HepG2 (cell line): ENCODE measurements at regions not wholly inside any gene's neighbourhood (a gene's known extent, or its start where the extent isn't known, plus 50 kb on each side); places are given as distances from the start of the nearest gene placed in this dataset.

ENCODE experiments used
- ATAC-seq: fragments of 200-7000 bp; cut with Tn5 transposase; 3 replicates; pipeline ENCODE4 v1.9.1; 2020; ENCODE audit warnings: mild to moderate bottlenecking, moderate library complexity
- BruUV-seq: library from RNA; stranded (reverse); fragments of 400-500 nt; replicated peaks from 2 replicates; lab custom pipeline; 2021; lab: Mats Ljungman, UMichigan
- CTCF ChIA-PET: fragments of 300-600 bp; formaldehyde crosslinking; extraction: SDS; loops from one replicate; lab custom pipeline; 2021; ENCODE audit warnings: low total read pairs, inconsistent platforms, low intra/inter-chr PET ratio; lab: Yijun Ruan, JAX
- POLR2A ChIA-PET: fragments of 350-600 bp; sonication (Branson Sonifier 250); formaldehyde crosslinking; loops from one replicate; lab custom pipeline; 2020; ENCODE audit warnings: antibody characterized with exemption, inconsistent platforms; lab: Yijun Ruan, JAX
- DNase-seq: peaks from one replicate; pipeline ENCODE4 v3.0.0-alpha.2; 2015; ENCODE audit warnings: low spot score
- FAIRE-seq: peaks from 3 replicates; lab custom pipeline; 2011; peaks lifted over from hg19 to GRCh38; lab: Jason Lieb, UNC
- H2AFZ ChIP-seq: one replicate; pipeline ENCODE4 v1.6.1; 2011; ENCODE audit warnings: low read length, inconsistent platforms
- H3K27ac ChIP-seq: fragments of 300-600 bp; 3 replicates; pipeline ENCODE4 v1.8.0; 2011; ENCODE audit warnings: mixed run types, mild to moderate bottlenecking, mixed read lengths, low read length, inconsistent platforms; ENCODE audit not compliant: insufficient read depth; ENCODE audit errors: extremely low read length
- H3K27me3 ChIP-seq, 2 experiments: fragments of 200-600 bp in 1 of 2; 2 replicates in 1 of 2; 3 replicates in 1 of 2; pipeline versions ENCODE4 v1.6.0 to v1.8.0; 2011; ENCODE audit warnings: low read length in 2 of 2, mild to moderate bottlenecking in 2 of 2, moderate library complexity in 2 of 2, inconsistent platforms in 1 of 2; ENCODE audit not compliant: insufficient read depth in 2 of 2, control insufficient read depth in 1 of 2
- H3K36me3 ChIP-seq, 2 experiments: fragments of 200-600 bp in 1 of 2; replicated peaks in 1 of 2; 2 replicates in 1 of 2; 3 replicates in 1 of 2; pipeline versions ENCODE4 v1.5.1 to v1.8.0; 2011; ENCODE audit warnings: low read length in 2 of 2, inconsistent platforms in 1 of 2; ENCODE audit not compliant: insufficient read depth in 2 of 2, control insufficient read depth in 1 of 2
- H3K4me1 ChIP-seq: 2 replicates; pipeline ENCODE4 v1.5.1; 2012; ENCODE audit warnings: low read length, inconsistent platforms; ENCODE audit not compliant: insufficient read depth
- H3K4me2 ChIP-seq: 2 replicates; pipeline ENCODE4 v1.6.0; 2011; ENCODE audit warnings: low read depth, low read length, inconsistent platforms
- H3K4me3 ChIP-seq, 3 experiments: fragments of 200-600 bp in 1 of 3; sonication (generic), shearing (Covaris generic) in 1 of 3; replicated peaks in 1 of 3; 2 replicates each; pipeline ENCODE4 v1.5.1; 2011 to 2016; ENCODE audit warnings: low read length in 3 of 3, inconsistent platforms in 2 of 3, low read depth in 2 of 3, mild to moderate bottlenecking in 2 of 3, control low read depth in 1 of 3, mixed read lengths in 1 of 3; ENCODE audit not compliant: insufficient read depth in 1 of 3
- H3K79me2 ChIP-seq: one replicate; pipeline ENCODE4 v1.6.1; 2011; ENCODE audit warnings: low read length, inconsistent platforms; ENCODE audit not compliant: insufficient read depth
- H3K9ac ChIP-seq: 2 replicates; pipeline ENCODE4 v1.6.0; 2011; ENCODE audit warnings: mild to moderate bottlenecking, low read depth, low read length, inconsistent platforms; ENCODE audit not compliant: insufficient read depth
- H3K9me3 ChIP-seq: 2 replicates; pipeline ENCODE4 v1.5.1; 2012; ENCODE audit warnings: mild to moderate bottlenecking, low read length
- H4K20me1 ChIP-seq: 2 replicates; pipeline ENCODE4 v1.6.0; 2011; ENCODE audit warnings: inconsistent platforms, mild to moderate bottlenecking, low read length, moderate library complexity; ENCODE audit not compliant: insufficient read depth
- PLSCR1 ChIP-seq: sonication (generic); formaldehyde crosslinking; IDR thresholded peaks from 2 replicates; pipeline ENCODE4 v1.5.0; 2020; ENCODE audit warnings: missing genetic modification reagents, mild to moderate bottlenecking, borderline replicate concordance
- RBFOX2 ChIP-seq: fragments of 200-400 bp; formaldehyde crosslinking; IDR thresholded peaks from 2 replicates; pipeline ENCODE4 v1.6.1; 2017; ENCODE audit warnings: low read depth, mild to moderate bottlenecking, low read length
- SMAD9 ChIP-seq: sonication (generic); formaldehyde crosslinking; IDR thresholded peaks from 2 replicates; pipeline ENCODE4 v1.5.1; 2020; ENCODE audit warnings: mild to moderate bottlenecking, missing genetic modification reagents
- SMARCC2 ChIP-seq: fragments of 450-650 bp; IDR thresholded peaks from 2 replicates; pipeline ENCODE4 v1.6.1; 2017; ENCODE audit warnings: antibody characterized with exemption, mild to moderate bottlenecking
- TGIF2 ChIP-seq: IDR thresholded peaks from 2 replicates; pipeline ENCODE4 v1.6.1; 2016; ENCODE audit warnings: control low read depth, missing compliant biosample characterization
- TSC22D2 ChIP-seq: sonication (generic); formaldehyde crosslinking; IDR thresholded peaks from 2 replicates; pipeline ENCODE4 v1.5.1; 2020; ENCODE audit warnings: missing genetic modification reagents, mild to moderate bottlenecking, borderline replicate concordance
- ZNF263 ChIP-seq: sonication (generic); formaldehyde crosslinking; IDR thresholded peaks from 2 replicates; pipeline ENCODE4 v1.4.0; 2020; ENCODE audit warnings: missing genetic modification reagents
- ZNF337 ChIP-seq: sonication (generic); formaldehyde crosslinking; IDR thresholded peaks from 2 replicates; pipeline ENCODE4 v1.5.1; 2020; ENCODE audit warnings: missing genetic modification reagents, low read depth, mild to moderate bottlenecking, borderline replicate concordance
- ZNF44 ChIP-seq: sonication (generic); formaldehyde crosslinking; IDR thresholded peaks from 2 replicates; pipeline ENCODE4 v1.5.1; 2020; ENCODE audit warnings: mild to moderate bottlenecking, missing genetic modification reagents
- ZNF7 ChIP-seq: IDR thresholded peaks from 2 replicates; pipeline ENCODE4 v1.6.1; 2016; ENCODE audit warnings: missing biosample characterization, missing genetic modification reagents
- ZNF713 ChIP-seq: sonication (generic); formaldehyde crosslinking; IDR thresholded peaks from 2 replicates; pipeline ENCODE4 v1.4.0; 2020; ENCODE audit warnings: mild to moderate bottlenecking, missing genetic modification reagents
- ZNF841 ChIP-seq: sonication (generic); formaldehyde crosslinking; IDR thresholded peaks from 2 replicates; pipeline ENCODE4 v1.8.1; 2023; ENCODE audit warnings: missing genetic modification reagents, borderline replicate concordance
- WGBS: methylation state at CpG from one replicate; pipeline ENCODE4 v1.1.6; 2017; ENCODE audit warnings: low lambda C conversion rate; 5-methylcytosine and 5-hydroxymethylcytosine counted together
- in situ Hi-C: cut with HindIII; loops from 2 replicates; pipeline ENCODE4 v1.10.0; 2017; ENCODE audit warnings: low pct_unique_long_range_greater_than_20kb; ENCODE audit not compliant: extremely low pct_ligation_motif_present
- intact Hi-C: fragments of 100-400 bp; cut with micrococcal nuclease; formaldehyde crosslinking; loops from one replicate; pipeline ENCODE4 v1.10.0; 2022; ENCODE audit not compliant: unreplicated experiment
- TF ChIP-seq, protein P1 (sequence below): sonication (generic); formaldehyde crosslinking; IDR thresholded peaks from 2 replicates; pipeline ENCODE4 v1.5.0; 2020; ENCODE audit warnings: mild to moderate bottlenecking, missing genetic modification reagents, borderline replicate concordance
- TF ChIP-seq, protein P2 (sequence below), 2 experiments: sonication (generic) in 1 of 2; formaldehyde crosslinking in 1 of 2; IDR thresholded peaks; 2 replicates each; pipeline versions ENCODE4 v1.4.0 to v1.6.1; 2018 to 2020; ENCODE audit warnings: missing genetic modification reagents in 2 of 2, borderline replicate concordance in 1 of 2, low read depth in 1 of 2, mild to moderate bottlenecking in 1 of 2, missing biosample characterization in 1 of 2
- TF ChIP-seq, protein P3 (sequence below): sonication (generic); formaldehyde crosslinking; IDR thresholded peaks from 2 replicates; pipeline ENCODE4 v1.5.1; 2020; ENCODE audit warnings: missing genetic modification reagents, mild to moderate bottlenecking, borderline replicate concordance

DNA sequence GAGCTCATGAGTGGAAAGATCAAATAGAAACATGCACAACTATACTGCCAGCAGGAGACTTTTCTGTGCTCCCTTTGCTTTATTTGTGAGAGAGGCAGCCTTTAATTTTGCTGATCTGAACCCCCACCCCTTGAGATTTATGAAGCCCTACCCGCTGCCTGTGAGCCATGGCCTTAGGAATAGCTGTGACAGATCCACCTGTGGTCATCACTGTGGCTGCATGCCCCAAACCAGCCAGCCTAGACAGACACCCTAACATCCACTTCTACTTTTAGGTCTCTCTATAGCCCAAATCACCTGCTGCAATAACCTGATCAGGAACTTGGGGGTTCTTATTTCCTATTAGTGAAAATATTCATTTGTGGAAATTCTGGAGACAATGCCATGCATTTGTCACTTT lies 196.2 kb downstream of the C1orf94 start:
- FAIRE-seq (no peak), ATAC-seq (no peak), DNase-seq (no peak)
- H4K20me1 ChIP-seq, result no peaks in the 10 kb centered on the region
- POLR2A ChIA-PET, result no interaction called here
- H3K79me2 ChIP-seq, result no peaks in the 10 kb centered on the region
- CTCF ChIA-PET, result no interaction called here
- H3K36me3 ChIP-seq, result no peaks in the 10 kb centered on the region
- H2AFZ ChIP-seq, result no peak overlapping the region
- WGBS, result 0% methylated on average over 1 of the region's 1 CpG
- no TSS peak for BruUV-seq
- H3K4me2 ChIP-seq, result no peak overlapping the region
- H3K27ac ChIP-seq, result no peak overlapping the region
- TF ChIP-seq SMAD9 (CRISPR knock-in tag), result no peak
- no peak for TF ChIP-seq ZNF7 (CRISPR knock-in tag)
- no peak for TF ChIP-seq ZNF263 (CRISPR knock-in tag)
- TF ChIP-seq ZNF713 (CRISPR knock-in tag), result no peak
- no peak for TF ChIP-seq SMARCC2
- TF ChIP-seq ZNF841 (CRISPR knock-in tag), result no peak
- no peak for TF ChIP-seq RBFOX2
- TF ChIP-seq ZNF44 (CRISPR knock-in tag), result no peak
- TF ChIP-seq, protein P1, sequence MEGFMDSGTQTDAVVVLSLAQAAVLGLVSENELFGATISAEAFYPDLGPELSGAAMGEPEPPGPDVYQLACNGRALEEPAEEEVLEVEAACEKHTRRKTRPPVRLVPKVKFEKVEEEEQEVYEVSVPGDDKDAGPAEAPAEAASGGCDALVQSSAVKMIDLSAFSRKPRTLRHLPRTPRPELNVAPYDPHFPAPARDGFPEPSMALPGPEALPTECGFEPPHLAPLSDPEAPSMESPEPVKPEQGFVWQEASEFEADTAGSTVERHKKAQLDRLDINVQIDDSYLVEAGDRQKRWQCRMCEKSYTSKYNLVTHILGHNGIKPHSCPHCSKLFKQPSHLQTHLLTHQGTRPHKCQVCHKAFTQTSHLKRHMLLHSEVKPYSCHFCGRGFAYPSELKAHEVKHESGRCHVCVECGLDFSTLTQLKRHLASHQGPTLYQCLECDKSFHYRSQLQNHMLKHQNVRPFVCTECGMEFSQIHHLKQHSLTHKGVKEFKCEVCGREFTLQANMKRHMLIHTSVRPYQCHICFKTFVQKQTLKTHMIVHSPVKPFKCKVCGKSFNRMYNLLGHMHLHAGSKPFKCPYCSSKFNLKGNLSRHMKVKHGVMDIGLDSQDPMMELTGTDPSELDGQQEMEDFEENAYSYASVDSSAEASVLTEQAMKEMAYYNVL (CRISPR knock-in tag), result no peak
- TF ChIP-seq, protein P2, sequence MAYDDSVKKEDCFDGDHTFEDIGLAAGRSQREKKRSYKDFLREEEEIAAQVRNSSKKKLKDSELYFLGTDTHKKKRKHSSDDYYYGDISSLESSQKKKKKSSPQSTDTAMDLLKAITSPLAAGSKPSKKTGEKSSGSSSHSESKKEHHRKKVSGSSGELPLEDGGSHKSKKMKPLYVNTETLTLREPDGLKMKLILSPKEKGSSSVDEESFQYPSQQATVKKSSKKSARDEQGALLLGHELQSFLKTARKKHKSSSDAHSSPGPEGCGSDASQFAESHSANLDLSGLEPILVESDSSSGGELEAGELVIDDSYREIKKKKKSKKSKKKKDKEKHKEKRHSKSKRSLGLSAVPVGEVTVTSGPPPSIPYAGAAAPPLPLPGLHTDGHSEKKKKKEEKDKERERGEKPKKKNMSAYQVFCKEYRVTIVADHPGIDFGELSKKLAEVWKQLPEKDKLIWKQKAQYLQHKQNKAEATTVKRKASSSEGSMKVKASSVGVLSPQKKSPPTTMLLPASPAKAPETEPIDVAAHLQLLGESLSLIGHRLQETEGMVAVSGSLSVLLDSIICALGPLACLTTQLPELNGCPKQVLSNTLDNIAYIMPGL (CRISPR knock-in tag; IDR thresholded peaks at IDR 0.05; ENCODE audit: borderline replicate concordance in 1 of 2, low read depth in 1 of 2), result no peak
- no peak for TF ChIP-seq PLSCR1 (CRISPR knock-in tag)
- TF ChIP-seq, protein P3, sequence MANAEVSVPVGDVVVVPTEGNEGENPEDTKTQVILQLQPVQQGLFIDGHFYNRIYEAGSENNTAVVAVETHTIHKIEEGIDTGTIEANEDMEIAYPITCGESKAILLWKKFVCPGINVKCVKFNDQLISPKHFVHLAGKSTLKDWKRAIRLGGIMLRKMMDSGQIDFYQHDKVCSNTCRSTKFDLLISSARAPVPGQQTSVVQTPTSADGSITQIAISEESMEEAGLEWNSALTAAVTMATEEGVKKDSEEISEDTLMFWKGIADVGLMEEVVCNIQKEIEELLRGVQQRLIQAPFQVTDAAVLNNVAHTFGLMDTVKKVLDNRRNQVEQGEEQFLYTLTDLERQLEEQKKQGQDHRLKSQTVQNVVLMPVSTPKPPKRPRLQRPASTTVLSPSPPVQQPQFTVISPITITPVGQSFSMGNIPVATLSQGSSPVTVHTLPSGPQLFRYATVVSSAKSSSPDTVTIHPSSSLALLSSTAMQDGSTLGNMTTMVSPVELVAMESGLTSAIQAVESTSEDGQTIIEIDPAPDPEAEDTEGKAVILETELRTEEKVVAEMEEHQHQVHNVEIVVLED (CRISPR knock-in tag), result no peak
- no peak for TF ChIP-seq TSC22D2
- no peak for TF ChIP-seq TGIF2 (CRISPR knock-in tag)
- TF ChIP-seq ZNF337 (CRISPR knock-in tag), result no peak
- in situ Hi-C loops (no loop called here), intact Hi-C loops (no loop called here)
- no peaks in the 10 kb centered on the region for H3K4me1 ChIP-seq
- no peaks in the 10 kb centered on the region for H3K9me3 ChIP-seq
- no peak overlapping the region for H3K4me3 ChIP-seq
- 0 out of 5 replicates have a peak, but pooled peaks cover 0 to 1% of the 10 kb centered on the region in 2 experiments for H3K27me3 ChIP-seq
- no peak overlapping the region for H3K9ac ChIP-seq
